ENCODE measurements at regions not wholly inside any gene's neighbourhood (a gene's known extent, or its start where the extent isn't known, plus 50 kb on each side); places are given as distances from the start of the nearest gene placed in this dataset.

- DNase-seq (ENCODE audit: extremely low spot score) = no peak
- H3K27ac ChIP-seq (replicated peaks in 1 of 4) = no peak overlapping the region
- intact Hi-C loops (cut with DNase I) = no loop called here
- H3K4me3 ChIP-seq = no peak overlapping the region
- no peaks in the 10 kb centered on the region for H3K27me3 ChIP-seq
- TF ChIP-seq POLR2AphosphoS5 (IDR thresholded peaks at IDR 0.05) (no peak), POLR2A (IDR thresholded peaks at IDR 0.05; ENCODE audit: low read depth) (no peak), EP300 (IDR thresholded peaks at IDR 0.05) (no peak), CTCF (IDR thresholded peaks at IDR 0.05) (no peak)
- no peaks in the 10 kb centered on the region for H3K9me3 ChIP-seq
- H3K36me3 ChIP-seq = no peaks in the 10 kb centered on the region
- H3K4me1 ChIP-seq = no peaks in the 10 kb centered on the region
Measured at GRCh38 chr5:153224651-153225050, 265.8 kb upstream of the GRIA1 start.

GRCh38 chr5:153233933-153234332 lies 256.5 kb upstream of the GRIA1 start:
- no peaks in the 10 kb centered on the region for H3K36me3 ChIP-seq
- intact Hi-C loops (cut with DNase I) = no loop called here
- no peak overlapping the region for H3K4me3 ChIP-seq
- DNase-seq (ENCODE audit: extremely low spot score) = no peak
- no peaks in the 10 kb centered on the region for H3K27me3 ChIP-seq
- no peak overlapping the region for H3K27ac ChIP-seq (replicated peaks in 1 of 4)
- no peaks in the 10 kb centered on the region for H3K9me3 ChIP-seq
- no peaks in the 10 kb centered on the region for H3K4me1 ChIP-seq
- TF ChIP-seq POLR2AphosphoS5 (IDR thresholded peaks at IDR 0.05) = no peak
- no peak for TF ChIP-seq POLR2A (IDR thresholded peaks at IDR 0.05; ENCODE audit: low read depth)
- no peak for TF ChIP-seq EP300 (IDR thresholded peaks at IDR 0.05)
- TF ChIP-seq CTCF (IDR thresholded peaks at IDR 0.05) = no peak
- WGBS = 66% methylated on average over 2 of the region's 2 CpGs

GRCh38 chr5:153236319-153236718 lies 254.2 kb upstream of the GRIA1 start:
- Histone ChIP-seq H3K36me3 (no peaks in the 10 kb centered on the region), H3K27ac (replicated peaks in 1 of 4) (no peak overlapping the region), H3K4me3 (no peak overlapping the region), H3K9me3 (no peaks in the 10 kb centered on the region), H3K27me3 (no peaks in the 10 kb centered on the region), H3K4me1 (no peaks in the 10 kb centered on the region)
- DNase-seq (ENCODE audit: extremely low spot score) = no peak
- intact Hi-C loops (cut with DNase I) = no loop called here
- 68% methylated on average over 3 of the region's 3 CpGs for WGBS
- TF ChIP-seq POLR2A (IDR thresholded peaks at IDR 0.05; ENCODE audit: low read depth) (no peak), EP300 (IDR thresholded peaks at IDR 0.05) (no peak), POLR2AphosphoS5 (IDR thresholded peaks at IDR 0.05) (no peak), CTCF (IDR thresholded peaks at IDR 0.05) (no peak)

GRCh38 chr5:153237671-153238332 lies 252.7 kb upstream of the GRIA1 start:
- no peaks in the 10 kb centered on the region for H3K4me1 ChIP-seq
- H3K4me3 ChIP-seq = no peak overlapping the region
- TF ChIP-seq POLR2AphosphoS5 (IDR thresholded peaks at IDR 0.05) (no peak), POLR2A (IDR thresholded peaks at IDR 0.05; ENCODE audit: low read depth) (no peak), CTCF (IDR thresholded peaks at IDR 0.05) (no peak), EP300 (IDR thresholded peaks at IDR 0.05) (no peak)

GRCh38 chr5:153257381-153257780 lies 233.1 kb upstream of the GRIA1 start:
- no peak overlapping the region for H3K4me3 ChIP-seq
- no peaks in the 10 kb centered on the region for H3K27me3 ChIP-seq
- intact Hi-C loops (cut with DNase I) = no loop called here
- no peak for TF ChIP-seq POLR2A (IDR thresholded peaks at IDR 0.05; ENCODE audit: low read depth)
- TF ChIP-seq EP300 (IDR thresholded peaks at IDR 0.05) = no peak
- TF ChIP-seq POLR2AphosphoS5 (IDR thresholded peaks at IDR 0.05) = no peak
- no peak for TF ChIP-seq CTCF (IDR thresholded peaks at IDR 0.05)
- no peaks in the 10 kb centered on the region for H3K4me1 ChIP-seq
- H3K36me3 ChIP-seq = no peaks in the 10 kb centered on the region
- H3K27ac ChIP-seq (replicated peaks in 1 of 4) = no peak overlapping the region
- peaks cover 0 to 13% (median 0%) of the 10 kb centered on the region in 4 donors for H3K9me3 ChIP-seq
- no peak for DNase-seq (ENCODE audit: extremely low spot score)

More at GRCh38 chr5:153237671-153238332, 252.7 kb upstream of the GRIA1 start:
- H3K36me3 ChIP-seq = no peaks in the 10 kb centered on the region
- DNase-seq (ENCODE audit: extremely low spot score) = no peak
- WGBS = 58% methylated on average over 1 of the region's 1 CpG
- intact Hi-C loops (cut with DNase I) = no loop called here
- H3K9me3 ChIP-seq = no peaks in the 10 kb centered on the region
- no peak overlapping the region for H3K27ac ChIP-seq (replicated peaks in 1 of 4)
- no peaks in the 10 kb centered on the region for H3K27me3 ChIP-seq
